Fibroblast of lung (primary cell): ENCODE measurements at regions not wholly inside any gene's neighbourhood (a gene's known extent, or its start where the extent isn't known, plus 50 kb on each side); places are given as distances from the start of the nearest gene placed in this dataset.

Experiments used
- EZH2 ChIP-seq: IDR thresholded peaks from 2 replicates; pipeline ENCODE4 v1.5.1; 2012; ENCODE audit warnings: low read length, control low read depth, mild to moderate bottlenecking; ENCODE audit errors: missing control alignments
- TF ChIP-seq, protein P1 (sequence below), 2 donors: IDR thresholded peaks in 1 of 2; conservative IDR thresholded peaks in 1 of 2; 1 replicate in 1 of 2; 2 replicates in 1 of 2; pipeline ENCODE4 v1.5.1; 2011 to 2012; ENCODE audit warnings: low read length in 2 of 2, control low read depth in 1 of 2, inconsistent platforms in 1 of 2, low read depth in 1 of 2, mild to moderate bottlenecking in 1 of 2

DNA sequence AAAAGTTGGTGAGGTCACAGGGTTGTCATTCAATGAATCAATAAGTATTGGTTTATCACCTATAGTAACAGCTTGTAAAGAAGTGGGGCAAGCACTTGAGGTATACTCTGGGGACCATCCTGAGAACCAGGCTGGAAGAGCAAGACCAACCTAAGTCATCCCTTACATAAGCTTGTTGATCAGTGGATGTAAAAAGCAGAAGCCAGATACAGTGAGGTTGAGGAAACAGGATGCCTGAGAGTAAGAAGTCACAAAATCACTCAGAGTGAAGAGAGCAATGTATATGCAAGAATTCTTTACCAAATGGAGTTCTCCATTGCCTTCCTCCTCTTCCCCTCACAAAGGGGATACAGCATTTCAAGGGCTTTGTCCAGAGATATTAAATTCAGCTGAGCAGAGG lies 76.3 kb upstream of the PACRGL start:
- TF ChIP-seq, protein P1, sequence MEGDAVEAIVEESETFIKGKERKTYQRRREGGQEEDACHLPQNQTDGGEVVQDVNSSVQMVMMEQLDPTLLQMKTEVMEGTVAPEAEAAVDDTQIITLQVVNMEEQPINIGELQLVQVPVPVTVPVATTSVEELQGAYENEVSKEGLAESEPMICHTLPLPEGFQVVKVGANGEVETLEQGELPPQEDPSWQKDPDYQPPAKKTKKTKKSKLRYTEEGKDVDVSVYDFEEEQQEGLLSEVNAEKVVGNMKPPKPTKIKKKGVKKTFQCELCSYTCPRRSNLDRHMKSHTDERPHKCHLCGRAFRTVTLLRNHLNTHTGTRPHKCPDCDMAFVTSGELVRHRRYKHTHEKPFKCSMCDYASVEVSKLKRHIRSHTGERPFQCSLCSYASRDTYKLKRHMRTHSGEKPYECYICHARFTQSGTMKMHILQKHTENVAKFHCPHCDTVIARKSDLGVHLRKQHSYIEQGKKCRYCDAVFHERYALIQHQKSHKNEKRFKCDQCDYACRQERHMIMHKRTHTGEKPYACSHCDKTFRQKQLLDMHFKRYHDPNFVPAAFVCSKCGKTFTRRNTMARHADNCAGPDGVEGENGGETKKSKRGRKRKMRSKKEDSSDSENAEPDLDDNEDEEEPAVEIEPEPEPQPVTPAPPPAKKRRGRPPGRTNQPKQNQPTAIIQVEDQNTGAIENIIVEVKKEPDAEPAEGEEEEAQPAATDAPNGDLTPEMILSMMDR (conservative IDR thresholded peaks at IDR 0.05 in 1 of 2, IDR thresholded peaks at IDR 0.05 in 1 of 2; ENCODE audit: low read depth in 1 of 2, low read length in 2 of 2), result no peak
- no peak for TF ChIP-seq EZH2
